Left renal pelvis (tissue), 4 donors: ENCODE measurements at regions not wholly inside any gene's neighbourhood (a gene's known extent, or its start where the extent isn't known, plus 50 kb on each side); places are given as distances from the start of the nearest gene placed in this dataset.
A peak's percentile ranks its signal among the peaks of the same experiment; 100 is the strongest.

ENCODE experiments used
- DNase-seq, 4 donors: peaks; one replicate each; pipeline ENCODE4 v3.0.0-alpha.2; 2013; ENCODE audit warnings: low read depth in 4 of 4, low spot score in 3 of 4

GRCh38 chr2:220309215-220309614 lies 681.8 kb downstream of the SLC4A3 start:
- no peak for DNase-seq

- DNase-seq, result no peak
These were observed 683.0 kb downstream of the SLC4A3 start for GRCh38 chr2:220310451-220310861.

- peak; percentile 29 to 45 (median 38) for DNase-seq
These were observed 687.8 kb downstream of the SLC4A3 start for GRCh38 chr2:220315098-220315823.

- no peak for DNase-seq
These were observed 690.6 kb downstream of the SLC4A3 start for GRCh38 chr2:220318037-220318436.

GRCh38 chr2:220318508-220318907 lies 691.1 kb downstream of the SLC4A3 start:
- no peak for DNase-seq

GRCh38 chr2:220320326-220320725 lies 692.9 kb downstream of the SLC4A3 start:
- no peak for DNase-seq

GRCh38 chr2:220332886-220333285 lies 705.5 kb downstream of the SLC4A3 start:
- no peak for DNase-seq

- no peak for DNase-seq
These were observed 706.8 kb downstream of the SLC4A3 start for GRCh38 chr2:220334210-220334609.

GRCh38 chr2:220334871-220335590 lies 707.6 kb downstream of the SLC4A3 start:
- DNase-seq, result no peak

- DNase-seq, result no peak
These were observed 708.1 kb downstream of the SLC4A3 start for GRCh38 chr2:220335591-220335915.

GRCh38 chr2:220336771-220337170 lies 709.3 kb downstream of the SLC4A3 start:
- no peak for DNase-seq

GRCh38 chr2:220337611-220338440 lies 710.4 kb downstream of the SLC4A3 start:
- no peak for DNase-seq

- DNase-seq, result no peak
These were observed 713.6 kb downstream of the SLC4A3 start for GRCh38 chr2:220341014-220341413.

- DNase-seq, result no peak
These were observed 719.5 kb downstream of the SLC4A3 start for GRCh38 chr2:220346919-220347318.

GRCh38 chr2:220347626-220348025 lies 720.2 kb downstream of the SLC4A3 start:
- no peak for DNase-seq

- no peak for DNase-seq
These were observed 720.8 kb downstream of the SLC4A3 start for GRCh38 chr2:220348206-220348605.

GRCh38 chr2:220353897-220354296 lies 726.5 kb downstream of the SLC4A3 start:
- no peak for DNase-seq

GRCh38 chr2:220356076-220356475 lies 728.6 kb downstream of the SLC4A3 start:
- no peak for DNase-seq

GRCh38 chr2:220365023-220365422 lies 737.6 kb downstream of the SLC4A3 start:
- DNase-seq, result no peak

- DNase-seq, result no peak
These were observed 739.3 kb downstream of the SLC4A3 start for GRCh38 chr2:220366765-220367164.

GRCh38 chr2:220370764-220371163 lies 743.3 kb downstream of the SLC4A3 start:
- DNase-seq, result no peak
